ENCODE measurements at regions not wholly inside any gene's neighbourhood (a gene's known extent, or its start where the extent isn't known, plus 50 kb on each side); places are given as distances from the start of the nearest gene placed in this dataset.

DNA sequence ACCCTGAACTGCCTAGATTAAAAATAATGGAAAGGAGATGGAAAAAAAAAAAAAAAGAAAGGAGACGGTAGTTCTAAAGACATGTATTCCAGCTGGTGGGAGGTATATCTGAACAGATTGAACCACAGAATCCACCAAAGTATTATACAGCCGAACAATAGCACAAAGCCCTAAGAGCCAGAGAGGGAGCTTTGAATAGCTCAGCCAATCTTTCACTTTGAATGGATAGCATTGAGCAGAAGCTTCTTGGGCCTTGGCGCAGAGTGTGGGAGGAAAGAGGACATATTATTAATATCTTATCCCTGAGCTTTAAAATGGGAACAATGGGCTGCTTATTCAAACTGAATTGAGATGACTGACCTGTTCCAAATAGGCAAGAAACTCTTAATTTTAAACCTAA is 147.8 kb upstream of the PAQR3 start:
- TF ChIP-seq, protein P1, sequence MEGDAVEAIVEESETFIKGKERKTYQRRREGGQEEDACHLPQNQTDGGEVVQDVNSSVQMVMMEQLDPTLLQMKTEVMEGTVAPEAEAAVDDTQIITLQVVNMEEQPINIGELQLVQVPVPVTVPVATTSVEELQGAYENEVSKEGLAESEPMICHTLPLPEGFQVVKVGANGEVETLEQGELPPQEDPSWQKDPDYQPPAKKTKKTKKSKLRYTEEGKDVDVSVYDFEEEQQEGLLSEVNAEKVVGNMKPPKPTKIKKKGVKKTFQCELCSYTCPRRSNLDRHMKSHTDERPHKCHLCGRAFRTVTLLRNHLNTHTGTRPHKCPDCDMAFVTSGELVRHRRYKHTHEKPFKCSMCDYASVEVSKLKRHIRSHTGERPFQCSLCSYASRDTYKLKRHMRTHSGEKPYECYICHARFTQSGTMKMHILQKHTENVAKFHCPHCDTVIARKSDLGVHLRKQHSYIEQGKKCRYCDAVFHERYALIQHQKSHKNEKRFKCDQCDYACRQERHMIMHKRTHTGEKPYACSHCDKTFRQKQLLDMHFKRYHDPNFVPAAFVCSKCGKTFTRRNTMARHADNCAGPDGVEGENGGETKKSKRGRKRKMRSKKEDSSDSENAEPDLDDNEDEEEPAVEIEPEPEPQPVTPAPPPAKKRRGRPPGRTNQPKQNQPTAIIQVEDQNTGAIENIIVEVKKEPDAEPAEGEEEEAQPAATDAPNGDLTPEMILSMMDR (IDR thresholded peaks at IDR 0.05): no peak
- TF ChIP-seq EZH2 (IDR thresholded peaks at IDR 0.05; ENCODE audit: borderline replicate concordance, insufficient read depth, low read depth, low read length, poor library complexity, severe bottlenecking): no peak
